ENCODE measurements at regions not wholly inside any gene's neighbourhood (a gene's known extent, or its start where the extent isn't known, plus 50 kb on each side); places are given as distances from the start of the nearest gene placed in this dataset.

DNA sequence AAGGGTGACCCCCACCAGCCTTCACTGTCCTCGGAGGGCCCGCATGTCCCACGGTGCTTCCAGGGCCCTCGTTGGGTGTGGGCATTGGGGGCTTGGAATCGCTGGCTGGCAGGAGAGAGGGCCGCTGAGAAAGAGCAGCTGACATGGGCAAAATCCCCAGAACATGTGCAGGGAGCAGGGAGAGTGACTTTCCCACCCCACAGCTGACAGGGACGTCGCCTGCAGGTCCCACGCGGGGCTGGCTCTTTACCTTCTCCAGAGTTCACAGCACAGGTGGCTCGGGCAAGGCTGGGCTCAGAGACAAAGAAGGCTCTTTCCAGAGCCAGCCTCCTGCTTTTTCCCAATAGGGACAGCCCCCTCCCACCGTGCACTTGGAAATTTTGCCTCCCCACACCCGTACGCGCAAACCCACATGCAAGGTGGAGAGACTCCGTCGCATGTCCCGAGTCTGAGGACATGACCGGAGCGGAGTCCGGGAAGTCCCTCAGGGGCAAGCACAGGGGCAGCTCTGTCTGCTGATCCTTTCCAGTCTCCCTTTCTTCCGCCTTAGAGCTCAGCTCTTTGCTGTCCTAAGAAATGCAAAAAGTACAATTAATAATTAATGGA, 370.2 kb upstream of the MYT1L start:
- H3K9me3 ChIP-seq (ENCODE audit: control insufficient read depth, insufficient read depth, low read length): no peaks in the 10 kb centered on the region
- no peaks in the 10 kb centered on the region for H3K79me2 ChIP-seq (ENCODE audit: control insufficient read depth, low read length)
- H4K20me1 ChIP-seq (ENCODE audit: control insufficient read depth, insufficient read depth, low read depth, low read length): peaks cover 2% of the 10 kb centered on the region; the same call in 1 of the 2 replicates
- no peak overlapping the region for H3K4me2 ChIP-seq (ENCODE audit: low read length)
- no peak overlapping the region for H3K4me3 ChIP-seq (ENCODE audit: low read length)
- no peaks in the 10 kb centered on the region for H3K36me3 ChIP-seq (ENCODE audit: control insufficient read depth, low read length)
- no peak overlapping the region for H3K27ac ChIP-seq (ENCODE audit: low read depth, low read length)
- peaks cover 3% of the 10 kb centered on the region; the same call in 1 of the 2 replicates for H3K4me1 ChIP-seq (ENCODE audit: control insufficient read depth, low read length)
- TF ChIP-seq EZH2phosphoT487 (IDR thresholded peaks at IDR 0.05; ENCODE audit: borderline replicate concordance, low read length): no peak
- TF ChIP-seq, protein P1, sequence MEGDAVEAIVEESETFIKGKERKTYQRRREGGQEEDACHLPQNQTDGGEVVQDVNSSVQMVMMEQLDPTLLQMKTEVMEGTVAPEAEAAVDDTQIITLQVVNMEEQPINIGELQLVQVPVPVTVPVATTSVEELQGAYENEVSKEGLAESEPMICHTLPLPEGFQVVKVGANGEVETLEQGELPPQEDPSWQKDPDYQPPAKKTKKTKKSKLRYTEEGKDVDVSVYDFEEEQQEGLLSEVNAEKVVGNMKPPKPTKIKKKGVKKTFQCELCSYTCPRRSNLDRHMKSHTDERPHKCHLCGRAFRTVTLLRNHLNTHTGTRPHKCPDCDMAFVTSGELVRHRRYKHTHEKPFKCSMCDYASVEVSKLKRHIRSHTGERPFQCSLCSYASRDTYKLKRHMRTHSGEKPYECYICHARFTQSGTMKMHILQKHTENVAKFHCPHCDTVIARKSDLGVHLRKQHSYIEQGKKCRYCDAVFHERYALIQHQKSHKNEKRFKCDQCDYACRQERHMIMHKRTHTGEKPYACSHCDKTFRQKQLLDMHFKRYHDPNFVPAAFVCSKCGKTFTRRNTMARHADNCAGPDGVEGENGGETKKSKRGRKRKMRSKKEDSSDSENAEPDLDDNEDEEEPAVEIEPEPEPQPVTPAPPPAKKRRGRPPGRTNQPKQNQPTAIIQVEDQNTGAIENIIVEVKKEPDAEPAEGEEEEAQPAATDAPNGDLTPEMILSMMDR (IDR thresholded peaks at IDR 0.05; ENCODE audit: low read depth, low read length, poor library complexity, severe bottlenecking): no peak
- H3F3A ChIP-seq (ENCODE audit: control insufficient read depth, insufficient read depth): no peaks in the 10 kb centered on the region
- no peaks in the 10 kb centered on the region for H3K27me3 ChIP-seq (ENCODE audit: control insufficient read depth, low read length)
- H3K9me2 ChIP-seq (replicated peaks; ENCODE audit: control insufficient read depth, low read length): no peaks in the 10 kb centered on the region

DNA sequence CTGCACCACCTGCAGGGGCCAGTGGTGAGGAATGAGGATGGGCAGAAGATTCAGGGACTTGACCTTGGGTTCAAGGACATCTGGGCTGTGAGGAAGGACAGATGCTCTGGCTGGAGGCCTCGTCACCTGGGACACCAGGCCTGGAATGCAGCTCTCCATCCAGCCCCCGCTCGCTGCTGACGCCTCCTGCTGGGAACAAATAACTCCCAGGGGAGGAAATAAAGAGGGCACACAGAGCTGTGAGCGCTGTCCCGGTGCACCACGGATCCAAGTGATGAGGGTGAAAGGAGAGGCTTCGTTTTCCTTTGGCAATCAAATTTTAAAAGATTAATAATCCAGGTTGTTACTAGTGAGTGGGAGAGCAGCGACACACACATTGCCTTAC, 368.0 kb upstream of the MYT1L start:
- H3K9me2 ChIP-seq (replicated peaks; ENCODE audit: control insufficient read depth, low read length): no peaks in the 10 kb centered on the region
- H3K4me3 ChIP-seq (ENCODE audit: low read length): no peak overlapping the region
- H3K9me3 ChIP-seq (ENCODE audit: control insufficient read depth, insufficient read depth, low read length): no peaks in the 10 kb centered on the region
- peaks cover 2% of the 10 kb centered on the region; the same call in 1 of the 2 replicates for H4K20me1 ChIP-seq (ENCODE audit: control insufficient read depth, insufficient read depth, low read depth, low read length)
- H3K27me3 ChIP-seq (ENCODE audit: control insufficient read depth, low read length): no peaks in the 10 kb centered on the region
- H3K27ac ChIP-seq (ENCODE audit: low read depth, low read length): no peak overlapping the region
- no peak for TF ChIP-seq EZH2phosphoT487 (IDR thresholded peaks at IDR 0.05; ENCODE audit: borderline replicate concordance, low read length)
- TF ChIP-seq, protein P1 (IDR thresholded peaks at IDR 0.05; ENCODE audit: low read depth, low read length, poor library complexity, severe bottlenecking): no peak
- H3F3A ChIP-seq (ENCODE audit: control insufficient read depth, insufficient read depth): no peaks in the 10 kb centered on the region
- no peak overlapping the region for H3K4me2 ChIP-seq (ENCODE audit: low read length)
- no peaks in the 10 kb centered on the region for H3K4me1 ChIP-seq (ENCODE audit: control insufficient read depth, low read length)
- H3K79me2 ChIP-seq (ENCODE audit: control insufficient read depth, low read length): no peaks in the 10 kb centered on the region
- no peaks in the 10 kb centered on the region for H3K36me3 ChIP-seq (ENCODE audit: control insufficient read depth, low read length)

DNA sequence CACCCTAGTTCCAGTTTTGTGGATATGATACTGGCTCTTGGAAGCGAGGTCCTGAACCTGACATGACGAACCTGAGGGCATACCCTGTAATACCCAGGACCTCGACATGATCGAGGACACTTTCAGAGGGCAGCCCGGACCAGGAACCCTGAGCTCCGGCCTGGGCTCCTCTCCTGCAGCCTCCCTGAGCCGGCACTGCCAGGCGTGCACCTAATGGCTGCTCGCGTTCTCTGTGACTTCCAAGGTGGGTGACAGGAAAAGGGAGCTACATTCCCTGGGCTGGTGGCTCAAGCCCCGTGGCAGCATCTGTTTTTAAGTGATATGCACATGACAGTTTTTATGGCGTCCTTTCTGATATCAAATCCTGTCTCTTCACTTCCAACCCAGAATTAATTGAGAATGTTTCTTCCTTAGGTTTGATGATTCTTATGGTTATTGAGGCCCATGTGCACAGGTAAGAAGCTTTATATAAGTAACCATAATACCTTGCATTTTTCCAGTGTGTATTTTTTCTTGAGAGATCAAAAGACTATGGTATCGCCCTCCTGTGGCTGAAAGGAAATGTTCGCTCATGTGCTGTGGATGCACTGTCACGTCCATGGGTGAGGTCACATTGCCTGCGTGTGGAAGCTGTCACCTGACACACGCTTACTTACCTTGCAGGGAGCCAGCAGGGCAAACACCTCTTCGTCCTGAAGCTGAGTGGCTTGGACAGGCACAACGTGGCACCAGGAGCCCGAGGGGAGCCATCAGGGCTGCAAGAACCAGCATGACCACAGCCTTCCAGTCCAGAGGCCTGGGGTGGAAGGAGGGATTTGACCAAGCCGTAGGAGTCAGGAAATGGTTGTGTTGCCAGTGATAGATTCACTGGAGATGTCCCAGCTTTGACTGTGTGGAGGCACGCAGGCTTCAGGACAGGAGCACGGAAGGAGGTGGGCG, 367.4 kb upstream of the MYT1L start:
- no peaks in the 10 kb centered on the region for H3K9me2 ChIP-seq (replicated peaks; ENCODE audit: control insufficient read depth, low read length)
- no peaks in the 10 kb centered on the region for H3K79me2 ChIP-seq (ENCODE audit: control insufficient read depth, low read length)
- H3K36me3 ChIP-seq (ENCODE audit: control insufficient read depth, low read length): no peaks in the 10 kb centered on the region
- H4K20me1 ChIP-seq (ENCODE audit: control insufficient read depth, insufficient read depth, low read depth, low read length): peaks cover 2% of the 10 kb centered on the region; the same call in 1 of the 2 replicates
- H3K4me3 ChIP-seq (ENCODE audit: low read length): no peak overlapping the region
- no peak overlapping the region for H3K27ac ChIP-seq (ENCODE audit: low read depth, low read length)
- TF ChIP-seq, protein P1 (IDR thresholded peaks at IDR 0.05; ENCODE audit: low read depth, low read length, poor library complexity, severe bottlenecking): peak; percentile 60
- TF ChIP-seq EZH2phosphoT487 (IDR thresholded peaks at IDR 0.05; ENCODE audit: borderline replicate concordance, low read length): no peak
- no peaks in the 10 kb centered on the region for H3F3A ChIP-seq (ENCODE audit: control insufficient read depth, insufficient read depth)
- no peak overlapping the region for H3K4me2 ChIP-seq (ENCODE audit: low read length)
- no peaks in the 10 kb centered on the region for H3K27me3 ChIP-seq (ENCODE audit: control insufficient read depth, low read length)
- H3K4me1 ChIP-seq (ENCODE audit: control insufficient read depth, low read length): no peaks in the 10 kb centered on the region
- H3K9me3 ChIP-seq (ENCODE audit: control insufficient read depth, insufficient read depth, low read length): no peaks in the 10 kb centered on the region

Measured in DOHH2 (cell line).